Endothelial cell of umbilical vein (primary cell): ENCODE measurements at regions not wholly inside any gene's neighbourhood (a gene's known extent, or its start where the extent isn't known, plus 50 kb on each side); places are given as distances from the start of the nearest gene placed in this dataset.

Source experiments
- BruUV-seq: library from RNA; stranded (reverse); fragments of 400-500 nt; replicated peaks from 2 replicates; lab custom pipeline; 2021; lab: Mats Ljungman, UMichigan
- CTCF ChIA-PET: fragments of 300-600, 350-600 bp; sonication (Branson Sonifier 250); formaldehyde crosslinking; loops from one replicate; lab custom pipeline; 2021; ENCODE audit warnings: antibody characterized with exemption, inconsistent platforms; lab: Charles Lee
- POLR2A ChIA-PET: fragments of 300-600, 350-600 bp; sonication (Branson Sonifier 250); formaldehyde crosslinking; loops from one replicate; lab custom pipeline; 2021; ENCODE audit warnings: antibody characterized with exemption, inconsistent platforms; lab: Charles Lee
- DNase-seq: peaks from one replicate; pipeline ENCODE4 v3.0.0-alpha.2; 2011; ENCODE audit warnings: low read depth, low spot score
- FAIRE-seq: peaks from 2 replicates; lab custom pipeline; 2011; peaks lifted over from hg19 to GRCh38; lab: Jason Lieb, UNC
- H2AFZ ChIP-seq: 2 replicates; pipeline ENCODE4 v1.6.0; 2012; ENCODE audit warnings: low read depth, low read length, control low read depth, inconsistent platforms
- H3K27ac ChIP-seq: 2 replicates; pipeline ENCODE4 v1.5.1; 2011; ENCODE audit warnings: low read depth, mild to moderate bottlenecking, control low read depth, low read length, moderate library complexity; ENCODE audit not compliant: insufficient read depth
- H3K27me3 ChIP-seq, 2 experiments: 2 replicates each; pipeline versions ENCODE4 v1.6.0 to v1.6.1; 2011; ENCODE audit warnings: low read length in 2 of 2, mixed read lengths in 1 of 2; ENCODE audit not compliant: control insufficient read depth in 2 of 2, insufficient read depth in 2 of 2
- H3K36me3 ChIP-seq, 2 experiments: 2 replicates in 1 of 2; 3 replicates in 1 of 2; pipeline ENCODE4 v1.5.1; 2011; ENCODE audit warnings: low read length in 2 of 2, mild to moderate bottlenecking in 1 of 2, moderate library complexity in 1 of 2; ENCODE audit not compliant: control insufficient read depth in 2 of 2, insufficient read depth in 2 of 2; ENCODE audit errors: extremely low read depth in 1 of 2
- H3K4me1 ChIP-seq: 3 replicates; pipeline ENCODE4 v1.5.1; 2011; ENCODE audit warnings: mild to moderate bottlenecking, low read length; ENCODE audit not compliant: control insufficient read depth, insufficient read depth; ENCODE audit errors: extremely low read depth
- H3K4me2 ChIP-seq: 2 replicates; pipeline ENCODE4 v1.6.1; 2011; ENCODE audit warnings: low read length, control low read depth, mixed read lengths; ENCODE audit not compliant: insufficient read depth
- H3K4me3 ChIP-seq, 3 experiments: fragments of 200-600 bp in 1 of 3; sonication (generic), shearing (Covaris generic) in 1 of 3; replicated peaks in 1 of 3; 2 replicates each; pipeline ENCODE4 v1.5.1; 2011 to 2016; ENCODE audit warnings: control low read depth in 3 of 3, low read length in 3 of 3, mild to moderate bottlenecking in 2 of 3, inconsistent platforms in 1 of 3, low read depth in 1 of 3, moderate library complexity in 1 of 3; ENCODE audit not compliant: insufficient read depth in 1 of 3
- H3K79me2 ChIP-seq: 2 replicates; pipeline ENCODE4 v1.6.0; 2012; ENCODE audit warnings: low read length, inconsistent platforms; ENCODE audit not compliant: control insufficient read depth, insufficient read depth
- H3K9ac ChIP-seq: replicated peaks from 2 replicates; pipeline ENCODE3; 2011; ENCODE audit warnings: low read length, control low read depth; ENCODE audit not compliant: insufficient read depth; ENCODE audit errors: extremely low read depth
- H3K9me1 ChIP-seq: replicated peaks from 3 replicates; pipeline ENCODE4 v1.6.0; 2011; ENCODE audit warnings: mild to moderate bottlenecking, low read length; ENCODE audit not compliant: control insufficient read depth, insufficient read depth; ENCODE audit errors: extremely low read depth
- H3K9me3 ChIP-seq: replicated peaks from 2 replicates; pipeline ENCODE4 v1.5.1; 2012; ENCODE audit warnings: low read length, inconsistent platforms; ENCODE audit not compliant: control insufficient read depth, insufficient read depth
- H4K20me1 ChIP-seq: replicated peaks from 2 replicates; pipeline ENCODE3; 2011; ENCODE audit warnings: mild to moderate bottlenecking, low read length; ENCODE audit not compliant: control insufficient read depth, insufficient read depth; ENCODE audit errors: extremely low read depth
- CTCF ChIP-seq, 2 donors: IDR thresholded peaks; 1 replicate in 1 of 2; 2 replicates in 1 of 2; pipeline ENCODE4 v1.5.1; 2011; ENCODE audit warnings: low read length in 2 of 2, mild to moderate bottlenecking in 2 of 2, moderate library complexity in 2 of 2, control low read depth in 1 of 2, inconsistent platforms in 1 of 2, low read depth in 1 of 2; ENCODE audit not compliant: insufficient read depth in 1 of 2; ENCODE audit errors: extremely low read depth in 1 of 2
- EZH2 ChIP-seq: IDR thresholded peaks from 2 replicates; pipeline ENCODE4 v1.6.1; 2012; ENCODE audit warnings: borderline replicate concordance, low read depth, mild to moderate bottlenecking, moderate library complexity, low read length, inconsistent platforms; ENCODE audit not compliant: severe bottlenecking
- FOS ChIP-seq: IDR thresholded peaks from 2 replicates; pipeline ENCODE4 v1.6.1; 2011; ENCODE audit warnings: mild to moderate bottlenecking, low read length, moderate library complexity, borderline replicate concordance; ENCODE audit not compliant: insufficient read depth
- GATA2 ChIP-seq: IDR thresholded peaks from 2 replicates; pipeline ENCODE4 v1.7.0; 2011; ENCODE audit warnings: low read depth, mild to moderate bottlenecking, moderate library complexity, mixed read lengths, low read length; ENCODE audit not compliant: insufficient read length, insufficient read depth
- JUN ChIP-seq: IDR thresholded peaks from 2 replicates; pipeline ENCODE4 v1.6.1; 2011; ENCODE audit warnings: borderline replicate concordance, low read depth; ENCODE audit not compliant: insufficient read length, insufficient read depth
- MYC ChIP-seq: IDR thresholded peaks from one replicate; pipeline ENCODE4 v1.6.1; 2011; ENCODE audit warnings: mild to moderate bottlenecking, low read depth, low read length
- POLR2A ChIP-seq: IDR thresholded peaks from 2 replicates; pipeline ENCODE4 v1.6.1; 2012; ENCODE audit warnings: low read depth, mild to moderate bottlenecking, control low read depth, low read length
- POLR2AphosphoS5 ChIP-seq: IDR thresholded peaks from 2 replicates; pipeline ENCODE4 v1.6.1; 2012; ENCODE audit warnings: low read depth, mild to moderate bottlenecking, control low read depth, low read length, moderate library complexity; ENCODE audit not compliant: insufficient read depth
- dilution Hi-C: fragments of 300-500 bp; cut with MboI; formaldehyde crosslinking; loops from one replicate; pipeline ENCODE4 v1.15.0; 2019; ENCODE audit warnings: low sequenced_read_pairs; ENCODE audit not compliant: extremely low pct_ligation_motif_present
- intact Hi-C: fragments of 100-400 bp; cut with micrococcal nuclease; formaldehyde crosslinking; loops from one replicate; pipeline ENCODE4 v1.10.0; 2022
- TF ChIP-seq, protein P1 (sequence below): IDR thresholded peaks from 2 replicates; pipeline ENCODE4 v1.6.1; 2011; ENCODE audit not compliant: insufficient read depth, insufficient read length

DNA sequence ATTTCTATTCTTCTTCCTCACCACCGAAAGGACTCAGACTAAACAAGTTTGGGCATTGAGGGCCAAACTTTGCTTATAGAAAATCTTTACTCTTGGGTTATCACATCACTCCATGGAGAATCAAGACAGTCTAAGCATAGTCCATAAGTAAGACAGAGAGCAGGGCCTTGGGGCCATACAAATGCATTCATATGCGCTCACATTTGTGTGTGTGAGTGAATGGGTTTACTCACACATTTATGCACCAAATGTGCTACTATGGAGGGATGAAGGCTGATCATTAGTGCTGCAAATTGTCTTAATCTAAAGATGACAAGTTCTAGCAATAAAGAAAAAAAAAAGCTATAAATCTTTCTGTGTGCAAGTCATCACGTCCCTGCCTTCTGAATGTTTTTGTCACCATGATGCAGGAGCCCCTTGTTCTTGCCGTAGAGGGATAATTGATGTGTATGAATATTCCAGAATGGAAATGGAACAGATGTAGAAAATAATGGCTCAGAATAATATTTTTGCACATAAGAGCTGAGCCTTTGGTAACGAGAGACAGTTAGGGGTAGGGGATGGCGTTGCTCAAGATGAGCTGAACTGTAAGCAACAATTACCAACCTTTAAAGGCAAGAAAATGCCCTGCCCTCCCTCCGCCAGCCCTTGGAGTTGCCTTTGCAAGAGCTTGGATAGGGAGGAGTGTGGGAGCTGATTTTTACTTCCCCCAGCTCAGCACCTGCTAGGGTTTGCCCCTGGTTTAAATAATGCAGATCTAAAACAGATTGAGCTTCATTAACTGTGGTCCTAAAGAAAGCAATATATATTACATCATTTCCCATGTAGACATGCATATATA is 52.3 kb upstream of the IKBKE start:
- ChIA-PET CTCF (interaction anchor here (1.5 kb wide), 1 partner anchor 9 kb away, joined by 4 read pairs; no protein-coding TSS in a partner anchor), POLR2A (no interaction called here)
- H3K4me2 ChIP-seq = no peak overlapping the region
- H3K9me3 ChIP-seq = no peaks in the 10 kb centered on the region
- no peak overlapping the region for H3K4me3 ChIP-seq
- intact Hi-C loops = no loop called here
- H2AFZ ChIP-seq = no peak overlapping the region
- H3K9ac ChIP-seq = no peak overlapping the region
- BruUV-seq = no TSS peak
- no peaks in the 10 kb centered on the region for H4K20me1 ChIP-seq
- no peak for TF ChIP-seq FOS
- TF ChIP-seq MYC = no peak
- no peak for TF ChIP-seq EZH2
- no peak for TF ChIP-seq POLR2A
- TF ChIP-seq, protein P1, sequence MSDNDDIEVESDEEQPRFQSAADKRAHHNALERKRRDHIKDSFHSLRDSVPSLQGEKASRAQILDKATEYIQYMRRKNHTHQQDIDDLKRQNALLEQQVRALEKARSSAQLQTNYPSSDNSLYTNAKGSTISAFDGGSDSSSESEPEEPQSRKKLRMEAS = no peak
- TF ChIP-seq POLR2AphosphoS5 = no peak
- TF ChIP-seq JUN = no peak
- no peak for TF ChIP-seq GATA2
- no peak for TF ChIP-seq CTCF (IDR thresholded peaks at IDR 0.05; ENCODE audit: extremely low read depth in 1 of 2, insufficient read depth in 1 of 2, low read depth in 1 of 2, low read length in 2 of 2)
- H3K27ac ChIP-seq = no peak overlapping the region
- H3K4me1 ChIP-seq = peaks cover 9% of the 10 kb centered on the region
- FAIRE-seq (no peak), DNase-seq (no peak)
- H3K36me3 ChIP-seq = peaks cover 19 to 34% of the 10 kb centered on the region in 2 experiments
- H3K9me1 ChIP-seq = no peaks in the 10 kb centered on the region
- H3K27me3 ChIP-seq = no peaks in the 10 kb centered on the region
- dilution Hi-C loops = no loop called here
- no peaks in the 10 kb centered on the region for H3K79me2 ChIP-seq
